GM19395 (cell line): ENCODE measurements at regions not wholly inside any gene's neighbourhood (a gene's known extent, or its start where the extent isn't known, plus 50 kb on each side); places are given as distances from the start of the nearest gene placed in this dataset.

Experiments used
- ATAC-seq: cut with Tn5 transposase; IDR thresholded peaks from one replicate; pipeline ENCODE4 v1.9.1; 2021; ENCODE audit warnings: mild to moderate bottlenecking, moderate library complexity; ENCODE audit not compliant: unreplicated experiment

DNA sequence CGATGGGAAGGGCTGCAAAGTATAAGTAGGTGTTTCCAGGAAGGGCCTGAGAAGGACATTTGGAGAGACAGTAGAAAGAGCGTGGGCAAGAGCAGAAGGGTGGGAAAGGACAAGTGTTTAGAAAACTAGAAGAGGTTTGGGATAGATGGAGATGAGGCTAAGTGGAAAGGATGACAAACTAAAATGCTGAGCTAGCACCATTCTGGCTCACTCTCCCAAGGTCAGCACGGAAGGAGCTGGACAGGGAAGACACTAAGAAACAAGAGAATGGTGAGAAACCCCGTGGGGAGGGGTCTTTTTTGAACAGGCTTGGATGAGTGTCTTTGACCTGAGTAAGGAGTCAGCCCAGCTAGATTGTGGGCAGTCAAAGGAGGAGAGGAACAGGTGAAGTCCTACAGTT, 286.0 kb downstream of the CDK5RAP2 start:
- no peak for ATAC-seq

- ATAC-seq, result no peak
Observed at GRCh38 chr9:120292606-120293005, 287.4 kb downstream of the CDK5RAP2 start.

DNA sequence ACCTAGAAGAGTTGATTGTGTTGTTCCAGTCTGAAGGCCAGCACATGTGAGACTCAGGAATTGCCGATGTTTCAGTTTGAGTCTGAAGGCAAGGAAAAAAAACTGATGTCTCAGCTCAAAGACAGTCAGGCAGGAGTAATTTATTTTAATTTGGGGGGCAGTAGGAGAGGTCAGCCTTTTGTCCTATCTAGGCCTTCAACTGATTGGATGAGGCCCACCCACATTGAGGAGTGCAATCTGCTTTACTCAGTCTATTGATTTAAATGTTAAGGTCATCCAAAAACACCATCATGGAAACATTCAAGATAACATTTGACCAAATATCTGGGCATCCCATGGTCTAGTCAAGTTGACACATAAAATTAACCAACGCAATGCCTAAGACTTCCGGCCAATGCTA, 288.9 kb downstream of the CDK5RAP2 start:
- no peak for ATAC-seq

DNA sequence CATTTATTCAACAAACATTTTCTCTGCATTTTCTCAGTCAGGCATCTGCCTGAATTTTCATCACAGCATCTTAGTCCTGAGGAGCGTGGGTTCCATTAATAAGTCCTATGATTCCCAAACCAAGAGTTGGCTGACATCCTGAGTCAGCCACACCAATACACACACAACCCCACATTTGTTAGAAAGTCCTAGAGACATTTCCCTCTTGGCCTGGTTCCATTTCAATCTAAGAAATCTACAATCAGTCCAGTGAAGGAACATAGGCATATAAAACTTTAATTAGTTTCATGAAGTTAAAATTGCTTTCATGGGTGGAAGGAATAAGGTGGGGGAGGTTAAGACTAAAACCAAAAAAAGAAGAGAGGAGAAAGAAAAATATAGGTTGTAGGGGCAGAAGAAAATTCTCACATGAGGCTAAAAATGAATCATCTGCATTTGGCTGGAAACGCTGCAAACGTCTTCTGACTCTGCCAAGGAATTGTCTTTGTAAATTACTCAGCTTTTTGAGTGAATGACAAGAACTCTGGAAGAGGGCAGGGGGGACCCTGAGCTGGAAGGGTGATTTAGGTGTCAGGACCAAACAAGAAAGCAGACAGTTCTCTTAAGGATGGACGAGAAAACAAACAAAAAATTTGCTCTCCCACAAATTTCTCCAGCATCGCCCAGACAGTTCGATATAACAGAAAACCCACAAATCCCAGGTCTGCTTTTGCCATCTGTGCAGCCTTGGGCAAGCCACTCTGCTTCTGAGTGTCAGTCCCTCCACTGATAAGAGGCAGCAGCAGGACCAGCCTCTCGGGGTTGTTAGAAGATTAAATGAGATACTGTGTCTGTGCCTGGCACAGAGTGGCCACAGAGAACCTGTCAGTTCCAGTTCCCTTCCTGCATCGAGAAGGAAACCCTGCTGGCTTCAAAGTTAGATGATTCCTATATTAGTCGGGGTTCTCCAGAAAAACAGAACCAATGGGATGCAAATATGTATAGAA, 289.7 kb downstream of the CDK5RAP2 start:
- ATAC-seq, result no peak

GRCh38 chr9:120289098-120289497, 290.9 kb downstream of the CDK5RAP2 start:
- no peak for ATAC-seq

DNA sequence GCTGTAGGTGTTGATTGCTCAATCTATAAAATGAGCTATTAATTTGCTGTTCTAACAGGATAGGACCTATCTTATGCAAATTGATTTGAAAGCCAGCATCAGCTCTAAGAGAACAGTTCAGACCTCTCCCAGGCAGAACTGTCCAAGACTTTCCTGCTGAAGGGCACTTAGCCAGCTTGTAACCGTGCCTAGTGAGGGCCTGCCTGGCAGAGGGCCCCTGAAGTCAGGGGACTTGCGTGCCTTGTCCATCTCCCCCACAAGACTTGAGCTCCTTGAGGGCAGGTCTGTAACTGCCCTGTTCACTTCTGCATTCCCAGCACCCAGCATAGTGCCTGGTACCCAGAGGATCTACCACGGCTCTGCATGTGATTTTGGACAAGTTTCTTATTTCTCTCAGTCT, 293.4 kb downstream of the CDK5RAP2 start:
- no peak for ATAC-seq

GRCh38 chr9:120284821-120285220, 295.1 kb downstream of the CDK5RAP2 start:
- no peak for ATAC-seq

- no peak for ATAC-seq
Observed at GRCh38 chr9:120281665-120282064, 298.3 kb downstream of the CDK5RAP2 start.

DNA sequence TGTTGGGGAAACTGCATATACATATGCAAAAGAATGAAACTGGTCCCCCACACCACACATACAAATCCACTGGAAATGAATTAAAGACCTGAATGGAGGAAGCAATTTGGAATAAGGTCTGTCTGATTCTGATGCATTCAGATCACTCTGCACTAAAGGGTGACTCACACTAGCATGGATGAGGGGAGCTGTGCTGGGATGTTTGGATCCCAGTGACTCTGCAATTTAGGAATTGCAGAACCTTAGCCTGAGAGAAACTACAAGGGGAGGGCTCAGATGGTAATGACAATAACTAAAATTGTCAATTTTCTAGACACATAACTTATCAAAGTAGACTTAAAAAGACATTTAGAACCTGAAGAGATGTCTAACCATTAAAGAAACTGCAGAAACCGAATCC, 312.0 kb downstream of the CDK5RAP2 start:
- ATAC-seq, result no peak

GRCh38 chr9:120265791-120266190, 314.2 kb downstream of the CDK5RAP2 start:
- no peak for ATAC-seq

DNA sequence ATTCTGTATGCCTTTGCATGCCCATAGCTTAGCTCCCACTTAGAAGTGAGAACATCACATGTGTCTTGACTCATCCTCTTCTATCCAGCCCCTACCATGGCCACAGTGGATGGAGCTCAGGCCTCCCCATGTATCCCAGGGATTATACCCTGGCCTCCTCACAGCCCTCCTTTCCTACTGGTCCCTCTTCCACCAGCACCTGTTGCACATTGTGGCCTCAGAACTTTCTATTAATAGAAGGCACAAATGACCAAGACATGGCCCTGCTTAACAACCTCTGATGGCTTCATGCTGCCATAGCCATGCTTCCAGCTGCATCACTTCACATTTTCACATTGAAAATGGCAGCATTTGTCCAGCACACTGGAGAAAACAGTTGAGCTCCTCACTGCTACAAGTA, 315.4 kb downstream of the CDK5RAP2 start:
- no peak for ATAC-seq

DNA sequence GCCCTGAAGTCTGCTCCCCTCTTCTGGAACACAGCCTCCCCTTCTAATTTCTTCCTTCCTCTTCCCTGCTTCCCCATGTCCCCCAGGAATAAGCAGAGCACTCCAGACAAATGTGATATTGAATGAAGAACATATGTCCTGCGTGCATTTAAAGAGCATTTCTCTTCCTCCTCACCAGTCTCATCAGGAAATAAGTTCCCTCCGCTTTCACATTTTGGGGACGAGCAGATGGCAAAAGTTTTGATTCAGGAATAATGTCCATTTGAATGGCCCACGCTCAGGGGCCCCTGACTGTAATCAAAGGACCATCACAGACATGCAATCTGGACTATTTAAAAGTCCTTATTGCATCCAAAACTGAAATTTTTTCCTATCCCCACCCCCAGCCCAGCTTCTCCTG, 316.1 kb downstream of the CDK5RAP2 start:
- no peak for ATAC-seq

- no peak for ATAC-seq
Observed at GRCh38 chr9:120261419-120261818, 318.5 kb downstream of the CDK5RAP2 start.

- no peak for ATAC-seq
Observed at GRCh38 chr9:120259100-120259499, 320.9 kb downstream of the CDK5RAP2 start.

DNA sequence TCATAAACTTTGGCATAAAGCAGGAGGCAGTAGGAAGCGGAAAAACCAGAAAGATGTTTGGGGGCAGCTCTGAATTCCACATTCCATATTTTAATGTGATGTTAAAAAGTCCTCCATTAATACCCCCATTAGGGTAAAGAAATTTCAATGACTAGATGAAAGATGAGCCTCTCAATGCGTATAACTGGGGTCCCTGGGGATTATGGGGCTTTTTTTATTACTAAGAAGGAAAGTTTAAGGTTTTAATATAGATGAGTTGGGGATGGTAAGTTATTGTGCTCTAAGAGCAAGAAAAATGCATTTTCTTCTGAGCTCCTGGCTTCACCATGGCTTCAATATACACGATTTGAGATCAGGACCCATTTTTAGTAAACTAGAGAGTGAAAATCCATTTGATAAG, 321.9 kb downstream of the CDK5RAP2 start:
- ATAC-seq, result no peak

DNA sequence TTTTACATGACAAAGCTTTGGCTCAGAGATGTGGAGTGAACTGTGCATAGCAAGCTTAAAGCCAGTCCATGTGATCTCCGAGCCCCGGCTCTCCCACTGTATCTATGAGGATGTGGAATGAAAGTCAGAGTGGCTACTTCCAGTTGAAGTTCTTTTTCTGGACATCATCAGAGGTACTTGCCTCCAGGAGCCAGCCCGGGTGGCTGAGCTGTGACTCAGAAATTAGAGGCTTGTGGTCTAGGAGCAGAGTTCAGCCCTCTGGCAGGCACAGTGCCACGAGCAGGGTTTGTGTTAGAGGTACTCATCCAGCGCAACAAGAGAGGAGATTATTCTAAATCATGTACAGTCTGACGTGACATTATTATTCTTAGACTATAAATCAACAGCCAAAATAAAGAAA, 322.5 kb downstream of the CDK5RAP2 start:
- no peak for ATAC-seq

DNA sequence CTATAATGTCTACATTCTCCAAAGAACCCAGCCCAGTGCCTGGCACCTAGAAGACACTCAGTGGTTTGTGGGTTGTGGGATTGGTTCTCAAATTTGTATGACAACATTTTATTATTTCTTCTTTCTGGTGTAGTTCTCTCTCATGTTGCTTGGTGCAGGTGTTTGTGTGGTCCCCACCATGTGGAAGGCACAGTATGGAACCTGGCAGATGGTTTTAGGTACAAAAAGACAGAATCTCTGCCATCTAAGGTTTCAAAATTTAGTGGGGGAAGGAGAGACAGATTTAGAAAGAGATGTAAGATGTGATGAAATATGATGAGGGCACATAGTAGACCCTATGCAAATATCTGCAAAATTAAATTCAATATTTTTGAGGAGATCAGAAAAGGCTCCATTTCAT, 323.8 kb downstream of the CDK5RAP2 start:
- ATAC-seq, result no peak

- no peak for ATAC-seq
Observed at GRCh38 chr9:120252248-120252647, 327.7 kb downstream of the CDK5RAP2 start.

DNA sequence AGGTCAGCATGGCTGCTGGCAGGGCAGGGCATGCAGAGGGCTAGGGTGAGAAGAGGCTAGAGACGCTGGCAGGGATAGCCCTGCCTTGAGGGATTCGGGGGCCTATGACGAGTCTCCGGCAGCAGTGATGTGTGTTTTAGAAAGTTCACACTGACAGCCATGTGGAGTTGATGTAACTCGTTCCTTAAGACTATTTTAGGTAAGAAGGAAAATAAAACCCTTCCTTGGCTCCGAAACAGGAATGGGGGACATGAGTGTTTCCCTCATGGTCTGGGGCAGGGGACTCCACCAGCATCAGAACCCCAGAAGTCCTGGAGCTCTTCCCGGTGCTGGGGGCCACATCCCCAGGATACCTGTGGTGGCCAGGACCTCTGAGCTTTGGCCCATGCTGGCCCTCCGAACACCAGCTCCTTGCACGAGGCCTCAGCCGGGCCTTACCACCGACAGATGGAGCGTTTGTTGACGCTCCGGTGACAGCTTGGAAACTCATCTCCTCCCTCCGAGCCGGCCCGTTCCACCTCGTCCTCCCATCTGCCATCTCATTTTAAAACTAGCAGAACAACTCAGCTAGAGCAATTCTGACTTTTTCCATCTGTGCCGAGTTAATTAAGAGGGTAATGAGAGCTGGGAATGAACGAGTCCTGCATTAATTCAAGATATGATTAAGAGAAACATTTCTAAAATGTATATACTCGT, 337.7 kb downstream of the CDK5RAP2 start:
- ATAC-seq, result no peak

DNA sequence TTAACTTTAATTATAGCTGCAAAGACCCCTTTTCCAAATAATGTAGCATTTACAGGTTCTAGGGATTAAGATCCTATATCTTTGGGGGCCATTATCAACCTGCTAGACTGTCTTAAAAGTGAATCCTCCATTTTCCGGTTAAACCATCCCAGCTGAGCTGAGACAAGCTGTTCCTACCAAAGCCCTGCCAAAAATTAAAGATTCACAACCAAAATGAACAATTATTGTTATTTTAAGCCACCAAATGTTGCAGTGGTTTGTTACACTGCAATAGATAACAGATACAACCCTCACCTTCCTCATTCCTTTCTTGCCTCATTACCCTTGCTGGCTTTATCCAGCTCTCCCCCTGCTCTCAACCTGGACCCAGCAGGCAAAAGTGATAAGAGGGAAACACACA, 343.4 kb downstream of the CDK5RAP2 start:
- no peak for ATAC-seq

GRCh38 chr9:120235081-120235480, 344.9 kb downstream of the CDK5RAP2 start:
- ATAC-seq, result no peak

- no peak for ATAC-seq
Observed at GRCh38 chr9:120230227-120230626, 349.7 kb downstream of the CDK5RAP2 start.
